ENCODE measurements at regions not wholly inside any gene's neighbourhood (a gene's known extent, or its start where the extent isn't known, plus 50 kb on each side); places are given as distances from the start of the nearest gene placed in this dataset.

- no peaks in the 10 kb centered on the region for H3K9me3 ChIP-seq (ENCODE audit: control insufficient read depth, insufficient read depth, low read length)
- H3K27me3 ChIP-seq (ENCODE audit: control insufficient read depth, insufficient read depth, low read length): peaks cover 2% of the 10 kb centered on the region; the same call in 1 of the 2 replicates
- H3K4me3 ChIP-seq (ENCODE audit: low read length): no peak overlapping the region
- H3K36me3 ChIP-seq (ENCODE audit: control insufficient read depth, insufficient read depth, low read length): no peaks in the 10 kb centered on the region
- WGBS (ENCODE audit: insufficient coverage, insufficient read length): no CpG with 5 or more reads among the region's 7 CpGs
- H3K4me1 ChIP-seq (ENCODE audit: control insufficient read depth, insufficient read depth, low read length): no peaks in the 10 kb centered on the region; the same call in 1 of the 2 replicates
- DNase-seq (ENCODE audit: low read depth, low spot score): no peak
- H3K27ac ChIP-seq (ENCODE audit: low read length): no peak overlapping the region
These were observed 71.1 kb upstream of the SCOC start for GRCh38 chr4:140302151-140302859.

DNA sequence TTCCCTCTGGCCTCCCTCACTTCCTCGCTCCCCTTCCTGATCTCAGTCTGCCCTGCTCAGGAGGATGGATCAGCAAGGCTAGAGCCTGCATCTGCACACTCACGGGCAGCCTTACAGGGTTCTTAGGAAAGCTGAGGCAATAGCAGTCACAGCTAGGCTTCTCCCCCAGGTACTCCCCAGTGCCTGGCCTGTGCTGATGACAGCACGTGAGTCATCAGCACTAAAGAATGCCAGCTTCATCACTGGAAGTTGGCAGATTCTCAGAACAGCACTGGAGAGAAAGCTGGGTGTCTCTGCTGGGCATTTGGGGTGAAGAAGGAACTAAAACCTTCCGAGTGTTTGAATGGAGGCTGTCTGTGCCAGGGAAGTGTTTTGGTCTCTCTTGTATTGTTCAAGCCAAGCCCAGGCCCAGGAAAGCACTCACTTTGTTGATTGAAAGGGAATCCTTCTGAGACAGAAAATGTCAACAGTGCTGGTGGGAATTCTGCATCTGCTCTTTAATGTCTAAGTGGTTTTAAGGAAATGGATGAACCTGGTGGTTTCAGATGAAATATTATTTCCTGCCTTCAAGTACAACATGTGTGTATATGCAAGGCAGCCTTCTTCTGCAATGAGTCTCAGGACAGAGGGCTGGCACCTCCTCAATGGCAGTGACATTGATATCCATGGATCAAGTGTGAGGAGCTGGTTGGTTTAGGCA is 73.0 kb upstream of the SCOC start:
- no peaks in the 10 kb centered on the region for H3K36me3 ChIP-seq (ENCODE audit: control insufficient read depth, insufficient read depth, low read length)
- no peak overlapping the region for H3K4me3 ChIP-seq (ENCODE audit: low read length)
- DNase-seq (ENCODE audit: low read depth, low spot score): no peak
- H3K9me3 ChIP-seq (ENCODE audit: control insufficient read depth, insufficient read depth, low read length): no peaks in the 10 kb centered on the region
- no CpG with 5 or more reads among the region's 4 CpGs for WGBS (ENCODE audit: insufficient coverage, insufficient read length)
- H3K27ac ChIP-seq (ENCODE audit: low read length): no peak overlapping the region
- no peaks in the 10 kb centered on the region; the same call in 1 of the 2 replicates for H3K4me1 ChIP-seq (ENCODE audit: control insufficient read depth, insufficient read depth, low read length)
- H3K27me3 ChIP-seq (ENCODE audit: control insufficient read depth, insufficient read depth, low read length): no peaks in the 10 kb centered on the region

DNA sequence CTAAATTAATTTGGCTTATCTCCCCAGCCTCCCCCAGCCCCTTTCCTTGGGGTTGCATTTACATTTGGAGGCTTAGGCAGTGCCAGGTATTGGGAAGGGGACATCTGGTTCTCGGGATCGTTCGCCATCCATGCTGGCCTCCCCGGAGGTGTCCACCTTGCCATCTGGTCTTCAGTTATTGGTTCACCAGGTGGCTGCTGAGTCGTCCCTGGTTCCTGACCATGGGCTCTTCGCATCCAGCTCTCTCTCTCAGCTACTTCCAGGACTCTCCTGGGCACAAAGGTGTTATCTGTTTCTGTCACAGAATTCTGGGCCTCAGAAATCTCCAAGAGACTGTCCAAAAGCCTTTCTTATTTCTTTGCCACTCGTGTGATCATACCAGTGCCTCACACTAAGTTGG is 75.4 kb upstream of the SCOC start:
- no peaks in the 10 kb centered on the region for H3K36me3 ChIP-seq (ENCODE audit: control insufficient read depth, insufficient read depth, low read length)
- no peaks in the 10 kb centered on the region for H3K27me3 ChIP-seq (ENCODE audit: control insufficient read depth, insufficient read depth, low read length)
- no peak overlapping the region for H3K27ac ChIP-seq (ENCODE audit: low read length)
- no peak for DNase-seq (ENCODE audit: low read depth, low spot score)
- no peak overlapping the region for H3K4me3 ChIP-seq (ENCODE audit: low read length)
- WGBS (ENCODE audit: insufficient coverage, insufficient read length): no CpG with 5 or more reads among the region's 7 CpGs
- no peaks in the 10 kb centered on the region; the same call in 1 of the 2 replicates for H3K4me1 ChIP-seq (ENCODE audit: control insufficient read depth, insufficient read depth, low read length)
- no peaks in the 10 kb centered on the region for H3K9me3 ChIP-seq (ENCODE audit: control insufficient read depth, insufficient read depth, low read length)

- DNase-seq (ENCODE audit: low read depth, low spot score): no peak
- no peaks in the 10 kb centered on the region for H3K36me3 ChIP-seq (ENCODE audit: control insufficient read depth, insufficient read depth, low read length)
- WGBS (ENCODE audit: insufficient coverage, insufficient read length): no CpG with 5 or more reads among the region's 7 CpGs
- no peak overlapping the region for H3K4me3 ChIP-seq (ENCODE audit: low read length)
- H3K27ac ChIP-seq (ENCODE audit: low read length): no peak overlapping the region
- no peaks in the 10 kb centered on the region for H3K27me3 ChIP-seq (ENCODE audit: control insufficient read depth, insufficient read depth, low read length)
- H3K4me1 ChIP-seq (ENCODE audit: control insufficient read depth, insufficient read depth, low read length): no peaks in the 10 kb centered on the region; the same call in 1 of the 2 replicates
- H3K9me3 ChIP-seq (ENCODE audit: control insufficient read depth, insufficient read depth, low read length): no peaks in the 10 kb centered on the region
These were observed 76.2 kb upstream of the SCOC start for GRCh38 chr4:140297221-140297570.

- no peak overlapping the region for H3K27ac ChIP-seq (ENCODE audit: low read length)
- DNase-seq (ENCODE audit: low read depth, low spot score): no peak
These were observed 76.9 kb upstream of the SCOC start for GRCh38 chr4:140296335-140297220.

DNA sequence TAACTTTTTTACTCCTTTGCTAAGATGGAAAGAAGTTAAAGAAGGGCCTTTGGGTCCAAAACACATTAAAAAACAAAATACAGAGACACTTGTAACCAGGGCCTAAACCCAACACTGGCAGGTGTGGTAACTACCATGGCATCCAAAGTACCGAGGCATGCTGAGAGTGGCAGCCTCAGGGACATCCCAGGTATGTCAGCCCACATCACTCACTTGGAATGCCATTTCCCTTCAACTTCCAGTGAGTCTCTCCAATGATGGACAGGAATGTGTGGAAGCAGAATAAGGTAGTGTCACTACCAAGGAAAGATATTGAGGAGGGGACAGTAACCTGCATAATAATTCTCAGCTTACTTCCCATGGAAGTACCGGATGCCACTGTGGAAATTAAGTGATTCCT is 79.5 kb upstream of the SCOC start:
- H3K4me1 ChIP-seq (ENCODE audit: control insufficient read depth, insufficient read depth, low read length): no peaks in the 10 kb centered on the region; the same call in 1 of the 2 replicates
- no peak overlapping the region for H3K27ac ChIP-seq (ENCODE audit: low read length)
- H3K9me3 ChIP-seq (ENCODE audit: control insufficient read depth, insufficient read depth, low read length): no peaks in the 10 kb centered on the region
- no peak overlapping the region for H3K4me3 ChIP-seq (ENCODE audit: low read length)
- no CpG with 5 or more reads among the region's 2 CpGs for WGBS (ENCODE audit: insufficient coverage, insufficient read length)
- no peaks in the 10 kb centered on the region for H3K27me3 ChIP-seq (ENCODE audit: control insufficient read depth, insufficient read depth, low read length)
- H3K36me3 ChIP-seq (ENCODE audit: control insufficient read depth, insufficient read depth, low read length): no peaks in the 10 kb centered on the region
- DNase-seq (ENCODE audit: low read depth, low spot score): no peak

More at GRCh38 chr4:140296335-140297220, 76.9 kb upstream of the SCOC start:
- Histone ChIP-seq H3K4me3 (ENCODE audit: low read length) (no peak overlapping the region), H3K9me3 (ENCODE audit: control insufficient read depth, insufficient read depth, low read length) (no peaks in the 10 kb centered on the region), H3K27me3 (ENCODE audit: control insufficient read depth, insufficient read depth, low read length) (no peaks in the 10 kb centered on the region), H3K36me3 (ENCODE audit: control insufficient read depth, insufficient read depth, low read length) (no peaks in the 10 kb centered on the region), H3K4me1 (ENCODE audit: control insufficient read depth, insufficient read depth, low read length) (no peaks in the 10 kb centered on the region; the same call in 1 of the 2 replicates)
- no CpG with 5 or more reads among the region's 15 CpGs for WGBS (ENCODE audit: insufficient coverage, insufficient read length)

DNA sequence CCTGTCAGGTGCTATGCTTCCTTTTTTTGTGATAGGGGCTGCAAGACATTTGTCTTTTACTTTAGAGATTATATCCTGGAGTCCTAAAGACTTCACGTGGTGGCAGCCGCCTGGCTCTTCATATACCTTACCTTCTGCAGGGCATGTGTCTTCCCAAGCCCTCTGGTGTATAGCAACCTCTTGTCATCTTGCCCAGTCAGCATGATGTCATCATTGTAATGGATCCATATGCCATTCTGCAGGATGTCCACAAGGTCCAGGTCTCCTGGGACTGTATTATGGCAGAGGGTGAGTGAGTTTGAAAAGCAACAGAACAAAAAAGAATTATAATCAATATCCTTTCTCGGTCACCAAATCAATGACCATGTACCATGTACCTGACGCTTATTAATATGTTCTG is 82.2 kb upstream of the SCOC start:
- no peaks in the 10 kb centered on the region for H3K36me3 ChIP-seq (ENCODE audit: control insufficient read depth, insufficient read depth, low read length)
- H3K4me3 ChIP-seq (ENCODE audit: low read length): no peak overlapping the region
- H3K4me1 ChIP-seq (ENCODE audit: control insufficient read depth, insufficient read depth, low read length): no peaks in the 10 kb centered on the region
- no peaks in the 10 kb centered on the region for H3K27me3 ChIP-seq (ENCODE audit: control insufficient read depth, insufficient read depth, low read length)
- no peaks in the 10 kb centered on the region for H3K9me3 ChIP-seq (ENCODE audit: control insufficient read depth, insufficient read depth, low read length)
- H3K27ac ChIP-seq (ENCODE audit: low read length): no peak overlapping the region
- WGBS (ENCODE audit: insufficient coverage, insufficient read length): no CpG with 5 or more reads among the region's 4 CpGs
- DNase-seq (ENCODE audit: low read depth, low spot score): no peak

DNA sequence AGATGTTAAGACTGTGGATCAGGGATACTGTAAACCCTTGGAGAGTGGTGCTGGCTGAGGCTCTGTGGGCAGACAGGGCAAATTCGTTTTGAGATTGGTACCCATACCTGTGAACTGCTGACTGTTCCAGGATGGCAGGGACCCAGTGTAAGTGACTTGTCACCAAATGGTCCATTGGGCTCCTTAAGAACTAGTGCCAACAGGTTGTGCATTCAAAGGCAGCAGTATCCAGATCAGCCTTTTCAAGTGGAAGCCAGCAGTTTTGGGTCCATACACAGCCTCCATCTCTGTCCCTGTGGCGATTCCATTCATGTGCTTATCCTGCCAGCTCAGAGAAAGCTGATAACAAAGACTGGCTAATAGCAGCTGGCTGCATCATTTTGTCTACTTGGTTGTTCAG is 84.0 kb upstream of the SCOC start:
- Histone ChIP-seq H3K27me3 (ENCODE audit: control insufficient read depth, insufficient read depth, low read length) (no peaks in the 10 kb centered on the region), H3K36me3 (ENCODE audit: control insufficient read depth, insufficient read depth, low read length) (no peaks in the 10 kb centered on the region), H3K9me3 (ENCODE audit: control insufficient read depth, insufficient read depth, low read length) (no peaks in the 10 kb centered on the region), H3K4me3 (ENCODE audit: low read length) (no peak overlapping the region), H3K27ac (ENCODE audit: low read length) (no peak overlapping the region), H3K4me1 (ENCODE audit: control insufficient read depth, insufficient read depth, low read length) (no peaks in the 10 kb centered on the region)
- DNase-seq (ENCODE audit: low read depth, low spot score): no peak
- whole genome bisulfite sequencing (ENCODE audit: insufficient coverage, insufficient read length): no CpG with 5 or more reads among the region's 2 CpGs

DNA sequence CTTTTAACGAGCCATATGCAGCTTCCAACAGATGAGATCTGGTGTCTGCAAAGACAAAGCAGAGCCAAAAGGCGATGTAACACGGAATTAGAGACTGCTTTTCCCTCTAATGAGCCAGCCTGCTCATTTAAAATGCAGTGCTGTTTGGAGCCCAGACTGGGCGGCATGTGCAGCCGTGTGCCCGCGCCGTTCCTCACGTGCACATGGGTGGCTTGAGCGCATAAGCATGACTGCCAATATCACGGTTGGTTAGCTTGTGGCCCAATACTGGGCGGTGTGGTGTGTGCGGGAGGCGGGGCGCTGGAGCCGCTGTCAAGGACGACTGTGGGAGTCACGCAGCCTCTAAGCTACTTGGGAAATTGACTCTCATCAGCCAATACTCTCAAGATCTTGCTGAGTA is 87.0 kb upstream of the SCOC start:
- Histone ChIP-seq H3K4me1 (ENCODE audit: control insufficient read depth, insufficient read depth, low read length) (peaks cover 3% of the 10 kb centered on the region; the same call in 1 of the 2 replicates), H3K4me3 (ENCODE audit: low read length) (no peak overlapping the region), H3K9me3 (ENCODE audit: control insufficient read depth, insufficient read depth, low read length) (no peaks in the 10 kb centered on the region), H3K27me3 (ENCODE audit: control insufficient read depth, insufficient read depth, low read length) (no peaks in the 10 kb centered on the region), H3K36me3 (ENCODE audit: control insufficient read depth, insufficient read depth, low read length) (no peaks in the 10 kb centered on the region), H3K27ac (ENCODE audit: low read length) (no peak overlapping the region)
- DNase-seq (ENCODE audit: low read depth, low spot score): no peak
- WGBS (ENCODE audit: insufficient coverage, insufficient read length): no CpG with 5 or more reads among the region's 18 CpGs

GRCh38 chr4:140284456-140284855 is 89.0 kb upstream of the SCOC start:
- Histone ChIP-seq H3K36me3 (ENCODE audit: control insufficient read depth, insufficient read depth, low read length) (no peaks in the 10 kb centered on the region), H3K27me3 (ENCODE audit: control insufficient read depth, insufficient read depth, low read length) (no peaks in the 10 kb centered on the region), H3K27ac (ENCODE audit: low read length) (no peak overlapping the region), H3K4me3 (ENCODE audit: low read length) (no peak overlapping the region), H3K4me1 (ENCODE audit: control insufficient read depth, insufficient read depth, low read length) (peaks cover 3% of the 10 kb centered on the region; the same call in 1 of the 2 replicates), H3K9me3 (ENCODE audit: control insufficient read depth, insufficient read depth, low read length) (no peaks in the 10 kb centered on the region)
- WGBS (ENCODE audit: insufficient coverage, insufficient read length): no CpG with 5 or more reads among the region's 2 CpGs
- DNase-seq (ENCODE audit: low read depth, low spot score): no peak

All from iPS DF 6.9 (cell line).